ENCODE measurements at regions not wholly inside any gene's neighbourhood (a gene's known extent, or its start where the extent isn't known, plus 50 kb on each side); places are given as distances from the start of the nearest gene placed in this dataset.

- no peak for DNase-seq
Measured at GRCh38 chr21:26641062-26641461, 68.0 kb upstream of the CYYR1 start.

GRCh38 chr21:26637201-26637745 lies 64.2 kb upstream of the CYYR1 start:
- DNase-seq = no peak

GRCh38 chr21:26635681-26636080 lies 62.6 kb upstream of the CYYR1 start:
- DNase-seq = no peak

- DNase-seq = no peak
Measured at GRCh38 chr21:26632691-26633090, 59.6 kb upstream of the CYYR1 start.

- no peak for DNase-seq
Measured at GRCh38 chr21:26626187-26626586, 53.1 kb upstream of the CYYR1 start.

GRCh38 chr21:26624983-26625519 lies 52.0 kb upstream of the CYYR1 start:
- no peak for DNase-seq

Measured in activated CD4-positive, alpha-beta T cell treated with anti-CD3 and anti-CD28 coated beads, Interleukin-2, amount 50 U/mL, for 48 hours (primary cell).